DND-41 (cell line): ENCODE measurements at regions not wholly inside any gene's neighbourhood (a gene's known extent, or its start where the extent isn't known, plus 50 kb on each side); places are given as distances from the start of the nearest gene placed in this dataset.

Source experiments
- ATAC-seq: fragments of 200-7000 bp; cut with Tn5 transposase; 3 replicates; pipeline ENCODE4 v1.9.1; 2021; ENCODE audit warnings: low read depth; ENCODE audit not compliant: insufficient read depth
- DNase-seq: peaks from one replicate; pipeline ENCODE4 v3.0.0-alpha.2; 2020
- H2AFZ ChIP-seq: 2 replicates; pipeline ENCODE4 v1.6.0; 2012; ENCODE audit warnings: low read depth, low read length
- H3K27ac ChIP-seq: 2 replicates; pipeline ENCODE4 v1.5.1; 2012; ENCODE audit warnings: low read length, inconsistent platforms
- H3K27me3 ChIP-seq: fragments of 200-600 bp; sonication (generic); 2 replicates; pipeline ENCODE4 v1.6.0; 2012; ENCODE audit warnings: low read length, mild to moderate bottlenecking, inconsistent platforms; ENCODE audit not compliant: insufficient read depth, poor library complexity
- H3K36me3 ChIP-seq: 2 replicates; pipeline ENCODE4 v1.5.1; 2012; ENCODE audit warnings: low read length, inconsistent platforms; ENCODE audit not compliant: insufficient read depth
- H3K4me1 ChIP-seq: 2 replicates; pipeline ENCODE4 v1.5.1; 2012; ENCODE audit warnings: mild to moderate bottlenecking, low read length; ENCODE audit not compliant: insufficient read depth
- H3K4me2 ChIP-seq: 2 replicates; pipeline ENCODE4 v1.6.0; 2012; ENCODE audit warnings: mild to moderate bottlenecking, moderate library complexity, low read length, inconsistent platforms; ENCODE audit not compliant: insufficient read depth
- H3K4me3 ChIP-seq, 2 experiments: fragments of 200-600 bp in 1 of 2; shearing (Covaris generic) in 1 of 2; 2 replicates each; pipeline ENCODE4 v1.5.1; 2012 to 2016; ENCODE audit warnings: inconsistent platforms in 2 of 2, low read length in 2 of 2, mild to moderate bottlenecking in 2 of 2, low read depth in 1 of 2, moderate library complexity in 1 of 2
- H3K79me2 ChIP-seq: 2 replicates; pipeline ENCODE4 v1.6.0; 2012; ENCODE audit warnings: low read length, inconsistent platforms; ENCODE audit not compliant: insufficient read depth
- H3K9ac ChIP-seq: 2 replicates; pipeline ENCODE4 v1.6.0; 2012; ENCODE audit warnings: low read depth, mild to moderate bottlenecking, inconsistent platforms, low read length, moderate library complexity
- H3K9me3 ChIP-seq: 2 replicates; pipeline ENCODE4 v1.5.1; 2012; ENCODE audit warnings: low read length, moderate library complexity, mild to moderate bottlenecking, inconsistent platforms; ENCODE audit not compliant: insufficient read depth, severe bottlenecking
- H4K20me1 ChIP-seq: 2 replicates; pipeline ENCODE4 v1.6.0; 2012; ENCODE audit warnings: low read length; ENCODE audit not compliant: insufficient read depth
- CTCF ChIP-seq: IDR thresholded peaks from 2 replicates; pipeline ENCODE4 v1.5.1; 2012; ENCODE audit warnings: borderline replicate concordance, low read length, moderate library complexity, mild to moderate bottlenecking; ENCODE audit not compliant: poor library complexity, severe bottlenecking; ENCODE audit errors: extremely low read depth
- EZH2 ChIP-seq: IDR thresholded peaks from 3 replicates; pipeline ENCODE4 v1.6.1; 2012; ENCODE audit warnings: borderline replicate concordance, low read depth, mild to moderate bottlenecking, moderate library complexity, low read length, inconsistent platforms; ENCODE audit not compliant: severe bottlenecking

- TF ChIP-seq EZH2 (no peak), CTCF (no peak)
- Histone ChIP-seq H2AFZ (no peak overlapping the region), H3K36me3 (no peaks in the 10 kb centered on the region)
These were observed 200.4 kb downstream of the TSN start for GRCh38 chr2:121955872-121956271.

DNA sequence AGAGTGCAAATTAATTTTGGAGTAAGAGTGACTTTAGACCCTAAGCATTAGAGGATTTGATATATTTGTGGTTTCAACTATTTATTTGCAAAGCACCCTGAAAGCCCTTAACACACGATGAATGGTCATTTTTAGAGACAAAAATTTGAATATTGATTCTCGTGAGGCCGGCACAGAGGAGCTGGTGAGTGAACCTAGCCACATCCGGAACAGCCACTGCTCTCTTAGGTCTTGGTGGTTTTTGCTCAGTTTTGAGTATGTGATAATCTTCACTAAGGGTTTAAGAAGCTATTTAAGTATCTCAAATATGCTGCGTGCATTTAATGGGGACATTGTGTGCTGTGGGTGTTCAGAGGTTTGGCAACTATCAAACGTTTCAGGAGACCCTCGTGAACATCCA is 204.8 kb downstream of the TSN start:
- no peak for ATAC-seq
- no peak overlapping the region for H3K4me3 ChIP-seq
- no peaks in the 10 kb centered on the region for H4K20me1 ChIP-seq
- H2AFZ ChIP-seq: no peak overlapping the region
- no peaks in the 10 kb centered on the region for H3K79me2 ChIP-seq
- H3K36me3 ChIP-seq: no peaks in the 10 kb centered on the region
- no peaks in the 10 kb centered on the region for H3K9me3 ChIP-seq
- H3K4me1 ChIP-seq: no peaks in the 10 kb centered on the region
- DNase-seq: no peak
- H3K9ac ChIP-seq: no peak overlapping the region
- peaks cover under 1% of the 10 kb centered on the region for H3K27me3 ChIP-seq
- no peak overlapping the region for H3K27ac ChIP-seq
- TF ChIP-seq EZH2 (no peak), CTCF (no peak)
- no peak overlapping the region for H3K4me2 ChIP-seq

More at GRCh38 chr2:121955872-121956271, 200.4 kb downstream of the TSN start:
- H4K20me1 ChIP-seq: no peaks in the 10 kb centered on the region
- no peak overlapping the region for H3K27ac ChIP-seq
- no peak for ATAC-seq
- H3K9me3 ChIP-seq: no peaks in the 10 kb centered on the region
- H3K27me3 ChIP-seq: peaks cover 17% of the 10 kb centered on the region
- no peak overlapping the region for H3K4me2 ChIP-seq
- no peaks in the 10 kb centered on the region for H3K79me2 ChIP-seq
- H3K4me3 ChIP-seq: no peak overlapping the region
- H3K4me1 ChIP-seq: no peaks in the 10 kb centered on the region
- DNase-seq: no peak
- no peak overlapping the region for H3K9ac ChIP-seq

DNA sequence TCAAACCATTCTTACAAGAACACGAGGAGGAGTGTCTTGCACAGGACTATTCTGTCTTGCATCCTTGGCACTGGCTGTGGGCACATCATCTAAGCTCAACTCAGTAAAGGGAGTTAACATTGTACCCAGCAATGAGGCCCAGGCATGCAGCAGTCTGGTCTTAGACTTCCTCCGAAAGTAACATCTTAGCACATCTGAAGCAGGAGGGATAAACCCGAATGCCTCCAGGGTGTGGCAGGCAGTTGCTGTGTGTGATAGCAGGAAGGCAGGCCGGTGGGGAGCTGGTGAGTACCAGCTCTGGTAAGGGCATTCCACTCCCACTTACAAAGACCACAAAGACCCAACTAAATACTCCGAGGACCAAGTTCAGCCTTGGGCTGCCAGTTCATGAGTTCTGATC is 206.3 kb downstream of the TSN start:
- H3K79me2 ChIP-seq: no peaks in the 10 kb centered on the region
- no peaks in the 10 kb centered on the region for H3K27me3 ChIP-seq
- DNase-seq: no peak
- no peaks in the 10 kb centered on the region for H4K20me1 ChIP-seq
- H3K4me3 ChIP-seq: no peak overlapping the region
- no peak overlapping the region for H2AFZ ChIP-seq
- no peaks in the 10 kb centered on the region for H3K4me1 ChIP-seq
- H3K9me3 ChIP-seq: no peaks in the 10 kb centered on the region
- H3K4me2 ChIP-seq: no peak overlapping the region
- H3K9ac ChIP-seq: no peak overlapping the region
- no peak for ATAC-seq
- TF ChIP-seq CTCF (no peak), EZH2 (no peak)
- no peak overlapping the region for H3K27ac ChIP-seq
- H3K36me3 ChIP-seq: no peaks in the 10 kb centered on the region

- H2AFZ ChIP-seq: no peak overlapping the region
- no peak overlapping the region for H3K4me2 ChIP-seq
- no peak for DNase-seq
- H3K4me3 ChIP-seq: no peak overlapping the region
- H3K27me3 ChIP-seq: peaks cover 3% of the 10 kb centered on the region
- no peak overlapping the region for H3K9ac ChIP-seq
- H3K9me3 ChIP-seq: no peaks in the 10 kb centered on the region
- no peaks in the 10 kb centered on the region for H3K36me3 ChIP-seq
- H3K4me1 ChIP-seq: no peaks in the 10 kb centered on the region
- no peak overlapping the region for H3K27ac ChIP-seq
- H4K20me1 ChIP-seq: no peaks in the 10 kb centered on the region
- H3K79me2 ChIP-seq: no peaks in the 10 kb centered on the region
- TF ChIP-seq CTCF (no peak), EZH2 (no peak)
- ATAC-seq: no peak
These were observed 210.2 kb downstream of the TSN start for GRCh38 chr2:121965661-121966060.
